ENCODE measurements at regions not wholly inside any gene's neighbourhood (a gene's known extent, or its start where the extent isn't known, plus 50 kb on each side); places are given as distances from the start of the nearest gene placed in this dataset.

DNA sequence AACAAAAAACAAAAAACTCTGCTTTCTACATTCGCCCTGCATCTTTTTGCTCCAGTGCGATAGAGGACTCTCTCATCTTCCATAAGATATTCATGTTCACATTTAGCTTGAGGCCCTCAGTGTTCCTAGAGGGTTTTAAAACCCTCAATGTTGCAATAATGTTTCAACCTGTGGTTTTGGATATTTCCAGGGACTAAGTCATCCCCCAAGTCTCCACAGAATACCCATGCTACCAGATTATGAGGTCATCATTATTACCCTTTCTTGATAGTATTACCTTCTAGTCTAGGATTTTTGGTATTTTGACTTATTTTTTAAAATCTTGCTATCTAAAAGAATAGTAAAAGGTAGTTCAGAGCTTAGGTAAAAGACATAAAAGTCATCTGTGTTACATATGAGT, 480.5 kb upstream of the ID4 start:
- TF ChIP-seq, protein P1, sequence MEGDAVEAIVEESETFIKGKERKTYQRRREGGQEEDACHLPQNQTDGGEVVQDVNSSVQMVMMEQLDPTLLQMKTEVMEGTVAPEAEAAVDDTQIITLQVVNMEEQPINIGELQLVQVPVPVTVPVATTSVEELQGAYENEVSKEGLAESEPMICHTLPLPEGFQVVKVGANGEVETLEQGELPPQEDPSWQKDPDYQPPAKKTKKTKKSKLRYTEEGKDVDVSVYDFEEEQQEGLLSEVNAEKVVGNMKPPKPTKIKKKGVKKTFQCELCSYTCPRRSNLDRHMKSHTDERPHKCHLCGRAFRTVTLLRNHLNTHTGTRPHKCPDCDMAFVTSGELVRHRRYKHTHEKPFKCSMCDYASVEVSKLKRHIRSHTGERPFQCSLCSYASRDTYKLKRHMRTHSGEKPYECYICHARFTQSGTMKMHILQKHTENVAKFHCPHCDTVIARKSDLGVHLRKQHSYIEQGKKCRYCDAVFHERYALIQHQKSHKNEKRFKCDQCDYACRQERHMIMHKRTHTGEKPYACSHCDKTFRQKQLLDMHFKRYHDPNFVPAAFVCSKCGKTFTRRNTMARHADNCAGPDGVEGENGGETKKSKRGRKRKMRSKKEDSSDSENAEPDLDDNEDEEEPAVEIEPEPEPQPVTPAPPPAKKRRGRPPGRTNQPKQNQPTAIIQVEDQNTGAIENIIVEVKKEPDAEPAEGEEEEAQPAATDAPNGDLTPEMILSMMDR (IDR thresholded peaks at IDR 0.05), result no peak
- no peak for TF ChIP-seq POLR2A (IDR thresholded peaks at IDR 0.05)
